GM10248 (cell line): ENCODE measurements at regions not wholly inside any gene's neighbourhood (a gene's known extent, or its start where the extent isn't known, plus 50 kb on each side); places are given as distances from the start of the nearest gene placed in this dataset.
"Not testable (repeated sequence)": the region's sequence is repeated elsewhere in the genome, so short reads cannot be mapped to it uniquely, and the experiment has no call there.

Experiments used
- CTCF ChIA-PET: fragments of 300-600 bp; sonication (Branson Sonifier 250); formaldehyde crosslinking; extraction: SDS; loops from one replicate; lab custom pipeline; 2021; ENCODE audit warnings: antibody characterized with exemption; lab: Yijun Ruan, JAX
- POLR2A ChIA-PET: fragments of 350-650 bp; sonication (Branson Sonifier 250); formaldehyde crosslinking; extraction: SDS; loops from one replicate; lab custom pipeline; 2020; ENCODE audit warnings: antibody characterized with exemption; lab: Yijun Ruan, JAX
- DNase-seq: peaks from one replicate; pipeline ENCODE4 v3.0.0; 2012; ENCODE audit errors: extremely low spot score
- CTCF ChIP-seq: IDR thresholded peaks from 2 replicates; pipeline ENCODE4 v1.5.1; 2012; ENCODE audit warnings: mild to moderate bottlenecking, low read depth; ENCODE audit errors: extremely low read depth, missing control alignments, control extremely low read depth

GRCh38 chrX:46326161-46326560 is 219.1 kb downstream of the ZNF674 start:
- CTCF ChIA-PET, result no interaction called here
- POLR2A ChIA-PET, result no interaction called here
- DNase-seq, result no peak
- no peak for TF ChIP-seq CTCF

- DNase-seq, result no peak
- no peak for TF ChIP-seq CTCF
- ChIA-PET POLR2A (no interaction called here), CTCF (no interaction called here)
Observed at GRCh38 chrX:46325312-46325877, 219.8 kb downstream of the ZNF674 start.

GRCh38 chrX:46324166-46324565 is 221.1 kb downstream of the ZNF674 start:
- no peak for DNase-seq
- no peak for TF ChIP-seq CTCF
- CTCF ChIA-PET, result no interaction called here
- POLR2A ChIA-PET, result no interaction called here

GRCh38 chrX:46322929-46323328 is 222.3 kb downstream of the ZNF674 start:
- CTCF ChIA-PET, POLR2A ChIA-PET, DNase-seq: not testable (repeated sequence)

GRCh38 chrX:46321676-46322075 is 223.5 kb downstream of the ZNF674 start:
- CTCF ChIA-PET, result no interaction called here
- POLR2A ChIA-PET, result no interaction called here
- TF ChIP-seq CTCF, result no peak
- no peak for DNase-seq

GRCh38 chrX:46319750-46320149 is 225.5 kb downstream of the ZNF674 start:
- CTCF ChIA-PET, result no interaction called here
- POLR2A ChIA-PET, result no interaction called here
- DNase-seq, result no peak
- no peak for TF ChIP-seq CTCF

- ChIA-PET CTCF (no interaction called here), POLR2A (no interaction called here)
- DNase-seq, result no peak
- TF ChIP-seq CTCF, result no peak
Observed at GRCh38 chrX:46318551-46318950, 226.7 kb downstream of the ZNF674 start.
